Cardiac septum (tissue), 1 donor: ENCODE measurements at regions not wholly inside any gene's neighbourhood (a gene's known extent, or its start where the extent isn't known, plus 50 kb on each side); places are given as distances from the start of the nearest gene placed in this dataset.

Experiments
- DNase-seq: peaks from one replicate; pipeline ENCODE4 v3.0.0-alpha.2; 2020; ENCODE audit warnings: low spot score
- intact Hi-C: fragments of 100-400 bp; cut with DNase I; formaldehyde crosslinking; loops from one replicate; pipeline ENCODE4 v1.14.0; 2022
- donor health status: DM: no; HTN: no; CAD: no.

- DNase-seq = no peak
- intact Hi-C loops = no loop called here
Measured at GRCh38 chr18:39779926-39780325, 2175.1 kb upstream of the PIK3C3 start.

GRCh38 chr18:39776766-39777165, 2178.3 kb upstream of the PIK3C3 start:
- intact Hi-C loops = no loop called here

DNA sequence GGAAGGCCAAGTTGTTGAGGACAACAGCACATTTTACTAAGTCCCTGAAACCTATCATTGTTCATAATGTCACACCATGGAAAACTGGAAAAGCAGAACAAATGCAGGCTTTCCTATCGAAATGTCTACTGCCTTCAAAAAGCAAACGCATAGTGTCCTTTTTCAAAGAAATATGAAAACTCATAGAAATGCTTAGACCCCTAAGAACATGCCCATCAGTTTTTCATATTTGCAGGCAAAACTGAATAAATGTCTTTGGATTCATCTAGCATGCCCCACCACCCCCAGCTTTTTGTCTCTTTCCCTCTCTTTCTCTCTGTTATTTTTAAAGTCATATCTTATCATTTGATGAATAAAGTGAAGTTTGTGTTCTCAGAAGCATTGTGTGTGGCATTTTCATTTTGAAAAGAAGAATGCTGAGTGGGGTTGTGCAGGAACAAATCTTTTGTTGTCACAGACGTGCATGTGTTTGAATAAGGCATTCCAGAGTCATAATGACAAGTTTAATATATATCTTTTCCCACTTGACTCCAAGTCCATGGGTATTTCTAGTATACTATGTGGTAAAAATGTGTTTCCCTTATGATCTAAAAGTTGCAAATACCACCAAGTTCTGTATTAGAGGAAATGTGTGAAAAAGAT, 2180.0 kb upstream of the PIK3C3 start:
- intact Hi-C loops = no loop called here

More at GRCh38 chr18:39776766-39777165, 2178.3 kb upstream of the PIK3C3 start:
- no peak for DNase-seq

GRCh38 chr18:39773646-39774045, 2181.4 kb upstream of the PIK3C3 start:
- intact Hi-C loops = no loop called here
- DNase-seq = no peak

More for the DNA sequence above, 2180.0 kb upstream of the PIK3C3 start:
- no peak for DNase-seq

DNA sequence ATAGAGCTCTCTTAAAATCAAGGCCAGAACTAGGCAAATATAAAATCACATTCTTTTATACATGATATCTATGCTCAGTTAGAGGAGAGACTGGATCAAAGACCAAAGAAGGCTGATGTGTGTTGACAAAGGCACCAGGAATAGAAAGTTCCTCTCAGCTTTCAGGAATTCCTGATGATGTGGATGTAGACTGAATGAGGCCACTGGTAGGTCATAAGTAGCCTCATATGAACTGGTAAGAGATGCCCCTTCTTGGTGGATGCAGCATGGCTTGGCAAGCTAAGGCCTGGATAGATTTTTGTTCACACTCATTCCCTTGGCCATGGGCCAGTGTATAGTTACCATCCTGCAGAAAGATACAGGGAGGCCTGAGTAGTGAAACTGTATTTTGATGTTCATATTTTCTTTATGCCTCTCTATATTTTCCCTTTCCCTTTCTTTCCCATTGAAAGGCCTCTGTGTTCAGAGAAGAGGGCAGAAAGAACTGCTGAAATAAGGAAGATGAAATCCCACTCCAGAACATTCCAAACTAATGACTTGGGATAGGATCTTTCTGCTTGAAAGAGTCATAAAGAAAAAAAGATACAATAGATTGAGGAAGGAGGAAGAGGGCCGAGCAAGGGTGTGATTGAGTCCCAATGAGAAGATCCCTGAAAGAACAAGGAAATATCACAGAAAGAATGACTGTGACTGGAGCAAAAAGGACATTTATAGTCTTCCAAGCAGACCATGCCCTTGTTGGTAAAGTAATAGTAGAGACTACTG, 2182.7 kb upstream of the PIK3C3 start:
- no peak for DNase-seq
- intact Hi-C loops = no loop called here

DNA sequence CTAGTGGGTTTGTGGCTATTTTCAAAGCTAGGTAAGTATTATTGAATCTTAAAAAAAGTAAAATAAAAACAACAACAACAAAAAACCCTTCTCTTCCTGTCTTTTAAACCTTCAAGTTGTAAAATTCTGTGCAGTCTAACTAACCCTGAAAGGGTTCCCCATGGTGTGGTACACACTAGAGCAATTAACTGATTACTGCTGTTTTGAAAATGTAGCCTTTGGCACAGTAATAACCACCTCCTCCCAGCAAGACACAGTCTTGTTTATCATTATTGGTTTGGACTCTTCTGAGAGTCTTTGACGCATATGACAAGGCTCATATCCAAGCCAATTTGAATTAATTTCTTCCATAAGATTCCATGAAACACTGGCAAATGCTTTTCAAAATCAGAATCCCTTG, 2184.6 kb upstream of the PIK3C3 start:
- intact Hi-C loops = no loop called here
- no peak for DNase-seq

DNA sequence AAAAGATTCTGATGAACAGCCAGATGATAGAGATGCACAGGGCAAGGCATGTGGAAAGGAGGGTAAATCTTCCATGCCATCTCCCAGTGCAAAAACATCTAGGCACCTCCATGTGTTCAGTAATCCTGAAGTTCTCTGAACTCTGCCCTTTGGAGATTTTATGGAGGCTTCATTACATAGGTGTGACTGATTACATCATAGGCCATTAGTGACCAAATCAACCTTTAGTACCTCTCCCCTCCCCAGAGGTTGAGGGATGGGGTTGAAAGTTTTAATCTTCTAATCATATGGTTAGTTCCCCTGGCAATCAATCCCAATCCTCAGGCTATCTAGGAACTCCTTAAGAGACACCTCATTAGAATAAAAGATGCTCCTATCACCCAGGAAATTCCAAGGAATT, 2190.2 kb upstream of the PIK3C3 start:
- DNase-seq = no peak
- intact Hi-C loops = no loop called here

GRCh38 chr18:39761273-39761672, 2193.8 kb upstream of the PIK3C3 start:
- no peak for DNase-seq
- intact Hi-C loops = no loop called here

GRCh38 chr18:39759926-39760325, 2194.3 kb upstream of the CELF4 start:
- intact Hi-C loops = no loop called here
- no peak for DNase-seq

- no peak for DNase-seq
- intact Hi-C loops = no loop called here
Measured at GRCh38 chr18:39753178-39753577, 2187.6 kb upstream of the CELF4 start.

- DNase-seq = no peak
- intact Hi-C loops = no loop called here
Measured at GRCh38 chr18:39752351-39752750, 2186.8 kb upstream of the CELF4 start.

- intact Hi-C loops = no loop called here
Measured at GRCh38 chr18:39751921-39752320, 2186.3 kb upstream of the CELF4 start.

DNA sequence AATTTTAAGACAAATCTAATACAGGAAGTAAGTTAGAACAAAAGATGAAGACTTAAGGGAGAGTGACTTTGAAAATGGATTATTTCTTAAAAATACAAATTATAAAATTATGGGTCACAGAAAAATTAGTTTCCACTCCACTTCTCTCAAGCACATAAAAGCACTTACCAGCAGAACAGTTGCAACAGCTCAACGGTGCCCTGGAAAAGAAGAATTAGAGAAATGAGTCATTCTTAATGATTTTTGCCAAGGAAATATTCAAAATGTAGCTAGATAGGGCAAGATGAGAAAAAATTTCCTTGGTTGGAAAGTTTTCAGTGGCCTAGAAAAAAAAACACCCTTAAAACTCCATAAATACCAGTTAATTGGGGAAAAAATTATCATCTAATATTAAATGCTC, 2185.6 kb upstream of the CELF4 start:
- DNase-seq = no peak
- intact Hi-C loops = no loop called here

More at GRCh38 chr18:39751921-39752320, 2186.3 kb upstream of the CELF4 start:
- DNase-seq = no peak

GRCh38 chr18:39749154-39749553, 2183.6 kb upstream of the CELF4 start:
- no peak for DNase-seq
- intact Hi-C loops = no loop called here

GRCh38 chr18:39748727-39749126, 2183.1 kb upstream of the CELF4 start:
- intact Hi-C loops = no loop called here
- DNase-seq = no peak

- intact Hi-C loops = no loop called here
- DNase-seq = no peak
Measured at GRCh38 chr18:39746201-39746600, 2180.6 kb upstream of the CELF4 start.

- intact Hi-C loops = no loop called here
- DNase-seq = no peak
Measured at GRCh38 chr18:39743463-39743862, 2177.9 kb upstream of the CELF4 start.

- no peak for DNase-seq
- intact Hi-C loops = no loop called here
Measured at GRCh38 chr18:39741755-39742466, 2176.3 kb upstream of the CELF4 start.

DNA sequence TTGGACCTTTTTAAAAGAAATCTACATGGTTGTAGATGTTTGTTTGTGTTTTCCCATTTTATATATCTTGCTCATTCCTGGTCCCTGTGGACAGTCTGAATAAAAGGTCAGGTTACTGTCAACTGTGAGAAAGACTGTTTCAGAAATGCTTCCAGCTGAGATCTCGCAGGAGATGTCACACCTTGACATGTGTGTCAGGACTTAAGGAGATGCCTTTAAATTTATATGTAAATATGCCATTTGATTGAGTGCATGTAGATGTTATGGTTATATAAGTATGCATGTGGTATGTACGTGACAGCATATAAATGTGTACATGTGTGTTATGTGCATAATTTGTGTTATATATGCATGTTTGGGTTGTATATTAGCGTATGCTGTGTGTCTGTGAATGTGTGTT, 2172.3 kb upstream of the CELF4 start:
- no peak for DNase-seq
- intact Hi-C loops = no loop called here

DNA sequence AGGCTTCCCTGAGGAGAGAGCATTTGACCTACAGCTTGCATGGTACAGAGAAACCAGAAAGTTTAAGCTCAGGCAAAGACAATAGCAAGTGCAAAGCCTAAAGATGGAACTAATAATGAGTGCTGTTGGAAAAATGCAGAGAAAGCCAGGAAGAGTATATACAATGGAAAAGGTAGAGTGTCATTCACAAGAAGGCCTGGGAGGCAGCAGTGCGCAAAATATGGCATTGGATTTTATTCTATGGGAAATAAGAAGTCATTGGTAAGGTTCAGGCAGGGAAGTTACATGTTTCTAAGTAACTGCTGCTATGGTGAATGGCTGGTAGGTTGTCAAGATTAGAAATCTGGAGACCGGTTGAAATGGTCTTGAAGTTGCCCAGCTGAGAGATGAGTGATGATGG, 2167.3 kb upstream of the CELF4 start:
- DNase-seq = no peak
- intact Hi-C loops = no loop called here

DNA sequence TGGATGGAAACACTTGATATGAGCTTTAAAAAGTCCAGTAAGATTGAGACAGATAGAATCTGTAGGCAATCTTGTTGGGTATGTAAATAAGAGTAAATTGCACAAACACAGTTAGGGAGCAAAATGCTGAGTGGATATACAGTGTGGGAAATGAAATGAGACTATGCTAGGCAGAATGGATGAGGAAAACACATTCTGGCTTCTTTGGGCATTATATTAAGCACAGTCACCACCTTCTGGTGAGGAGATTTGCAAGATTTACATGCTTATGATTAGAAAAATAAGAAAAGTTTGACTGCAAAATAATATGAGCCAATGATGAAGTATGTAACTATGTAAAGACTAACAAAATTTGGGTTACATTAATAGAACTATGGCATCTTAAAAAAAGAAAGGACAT, 2165.0 kb upstream of the CELF4 start:
- intact Hi-C loops = no loop called here
- DNase-seq = no peak
